GM12874 (cell line): ENCODE measurements at regions not wholly inside any gene's neighbourhood (a gene's known extent, or its start where the extent isn't known, plus 50 kb on each side); places are given as distances from the start of the nearest gene placed in this dataset.

ENCODE experiments used
- CTCF ChIP-seq: IDR thresholded peaks from 2 replicates; pipeline ENCODE4 v1.5.1; 2011; ENCODE audit warnings: low read depth, mild to moderate bottlenecking, control low read depth, low read length, moderate library complexity; ENCODE audit not compliant: insufficient read depth

- TF ChIP-seq CTCF = no peak
Measured at GRCh38 chr16:73214825-73215677, 167.1 kb upstream of the ZFHX3 start.

GRCh38 chr16:73213732-73214455, 166.0 kb upstream of the ZFHX3 start:
- no peak for TF ChIP-seq CTCF

GRCh38 chr16:73212431-73212830, 164.5 kb upstream of the ZFHX3 start:
- no peak for TF ChIP-seq CTCF

- no peak for TF ChIP-seq CTCF
Measured at GRCh38 chr16:73210686-73211085, 162.8 kb upstream of the ZFHX3 start.

GRCh38 chr16:73210084-73210483, 162.2 kb upstream of the ZFHX3 start:
- no peak for TF ChIP-seq CTCF

GRCh38 chr16:73209190-73209589, 161.3 kb upstream of the ZFHX3 start:
- TF ChIP-seq CTCF = no peak

- no peak for TF ChIP-seq CTCF
Measured at GRCh38 chr16:73206151-73206707, 158.3 kb upstream of the ZFHX3 start.
